ENCODE measurements at regions not wholly inside any gene's neighbourhood (a gene's known extent, or its start where the extent isn't known, plus 50 kb on each side); places are given as distances from the start of the nearest gene placed in this dataset.

DNA sequence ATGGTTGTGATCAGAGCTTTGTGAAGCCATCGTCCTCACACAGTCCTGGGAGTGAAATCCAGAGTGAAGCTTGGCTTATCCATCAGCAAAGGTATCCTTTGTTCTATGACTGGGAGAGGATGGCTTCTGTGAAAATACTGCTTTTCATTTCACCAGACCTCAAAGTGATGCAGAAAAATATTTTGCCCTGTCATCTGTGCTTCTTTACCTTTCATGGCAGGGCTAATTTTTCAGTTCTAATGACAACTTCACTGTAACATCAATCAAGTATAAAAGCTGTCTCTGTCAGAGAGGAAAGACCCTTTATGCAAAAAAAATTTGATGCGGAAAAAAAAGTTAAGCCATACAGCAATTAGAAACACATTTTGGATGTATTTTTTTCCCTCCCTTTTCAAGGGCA lies 468.1 kb upstream of the ADARB2 start:
- TF ChIP-seq, protein P1, sequence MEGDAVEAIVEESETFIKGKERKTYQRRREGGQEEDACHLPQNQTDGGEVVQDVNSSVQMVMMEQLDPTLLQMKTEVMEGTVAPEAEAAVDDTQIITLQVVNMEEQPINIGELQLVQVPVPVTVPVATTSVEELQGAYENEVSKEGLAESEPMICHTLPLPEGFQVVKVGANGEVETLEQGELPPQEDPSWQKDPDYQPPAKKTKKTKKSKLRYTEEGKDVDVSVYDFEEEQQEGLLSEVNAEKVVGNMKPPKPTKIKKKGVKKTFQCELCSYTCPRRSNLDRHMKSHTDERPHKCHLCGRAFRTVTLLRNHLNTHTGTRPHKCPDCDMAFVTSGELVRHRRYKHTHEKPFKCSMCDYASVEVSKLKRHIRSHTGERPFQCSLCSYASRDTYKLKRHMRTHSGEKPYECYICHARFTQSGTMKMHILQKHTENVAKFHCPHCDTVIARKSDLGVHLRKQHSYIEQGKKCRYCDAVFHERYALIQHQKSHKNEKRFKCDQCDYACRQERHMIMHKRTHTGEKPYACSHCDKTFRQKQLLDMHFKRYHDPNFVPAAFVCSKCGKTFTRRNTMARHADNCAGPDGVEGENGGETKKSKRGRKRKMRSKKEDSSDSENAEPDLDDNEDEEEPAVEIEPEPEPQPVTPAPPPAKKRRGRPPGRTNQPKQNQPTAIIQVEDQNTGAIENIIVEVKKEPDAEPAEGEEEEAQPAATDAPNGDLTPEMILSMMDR (IDR thresholded peaks at IDR 0.05): no peak
- TF ChIP-seq ETV6 (CRISPR knock-in tag; IDR thresholded peaks at IDR 0.05): no peak
- TF ChIP-seq ZNF396 (CRISPR knock-in tag; IDR thresholded peaks at IDR 0.05; ENCODE audit: borderline replicate concordance): no peak
- TF ChIP-seq KAT7 (CRISPR knock-in tag; IDR thresholded peaks at IDR 0.05; ENCODE audit: borderline replicate concordance): no peak
- no peak for TF ChIP-seq USF1 (CRISPR knock-in tag; IDR thresholded peaks at IDR 0.05)
- no peak for TF ChIP-seq CBFB (CRISPR knock-in tag; IDR thresholded peaks at IDR 0.05; ENCODE audit: low read depth)
- TF ChIP-seq NFYB (CRISPR knock-in tag; conservative IDR thresholded peaks at IDR 0.05; ENCODE audit: low read depth): no peak
